ENCODE measurements at regions not wholly inside any gene's neighbourhood (a gene's known extent, or its start where the extent isn't known, plus 50 kb on each side); places are given as distances from the start of the nearest gene placed in this dataset.
"Not testable (repeated sequence)": the region's sequence is repeated elsewhere in the genome, so short reads cannot be mapped to it uniquely, and the experiment has no call there.

- ATAC-seq: peak; percentile 68
- DNase-seq: no peak
- intact Hi-C loops (cut with micrococcal nuclease): no loop called here
Observed at GRCh38 chr20:5696011-5696559, 54.1 kb upstream of the SHLD1 start.

DNA sequence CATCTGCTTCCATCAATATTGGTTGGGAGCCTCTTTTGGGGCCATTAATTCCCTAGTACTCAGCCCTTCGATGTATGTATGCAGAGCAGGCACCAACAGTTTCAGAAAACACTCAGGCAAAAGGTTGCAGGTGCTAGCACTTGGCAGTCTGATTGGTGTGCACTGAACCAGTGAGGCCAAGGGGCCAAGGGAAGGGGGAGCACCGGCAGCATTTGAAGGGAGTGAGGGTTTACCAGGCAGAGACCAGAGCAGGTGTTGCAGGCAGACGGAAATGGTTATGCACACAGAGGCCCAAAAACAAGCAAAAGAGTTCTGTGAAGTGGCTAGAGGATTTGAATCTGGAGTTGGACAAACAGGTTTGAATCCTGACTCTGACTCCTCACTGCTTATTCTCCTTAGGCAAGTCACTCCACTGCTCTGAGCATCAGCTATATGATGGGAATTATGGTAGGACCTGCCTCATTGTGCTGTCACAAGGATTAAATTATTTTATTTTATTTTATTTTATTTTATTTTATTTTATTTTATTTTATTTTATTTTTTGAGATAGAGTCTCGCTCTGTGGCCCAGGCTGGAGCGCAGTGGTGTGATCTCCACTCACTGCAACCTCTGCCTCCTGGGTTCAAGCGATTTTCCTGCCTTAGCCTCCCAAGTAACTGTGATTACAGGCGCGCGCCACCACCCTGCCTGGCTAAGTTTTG, 58.1 kb upstream of the SHLD1 start:
- DNase-seq (no peak), ATAC-seq (no peak)
- intact Hi-C loops (cut with micrococcal nuclease): no loop called here

- intact Hi-C loops (cut with micrococcal nuclease): no loop called here
- ATAC-seq (peak; percentile 51), DNase-seq (no peak)
Observed at GRCh38 chr20:5689463-5689862, 60.7 kb upstream of the SHLD1 start.

- ATAC-seq (peak; percentile 64), DNase-seq (peak; percentile 42)
- intact Hi-C loops (cut with micrococcal nuclease): no loop called here
Observed at GRCh38 chr20:5688431-5688972, 61.7 kb upstream of the SHLD1 start.

GRCh38 chr20:5687884-5688283, 62.3 kb upstream of the SHLD1 start:
- peak; percentile 43 for ATAC-seq
- intact Hi-C loops (cut with micrococcal nuclease): no loop called here
- no peak for DNase-seq

DNA sequence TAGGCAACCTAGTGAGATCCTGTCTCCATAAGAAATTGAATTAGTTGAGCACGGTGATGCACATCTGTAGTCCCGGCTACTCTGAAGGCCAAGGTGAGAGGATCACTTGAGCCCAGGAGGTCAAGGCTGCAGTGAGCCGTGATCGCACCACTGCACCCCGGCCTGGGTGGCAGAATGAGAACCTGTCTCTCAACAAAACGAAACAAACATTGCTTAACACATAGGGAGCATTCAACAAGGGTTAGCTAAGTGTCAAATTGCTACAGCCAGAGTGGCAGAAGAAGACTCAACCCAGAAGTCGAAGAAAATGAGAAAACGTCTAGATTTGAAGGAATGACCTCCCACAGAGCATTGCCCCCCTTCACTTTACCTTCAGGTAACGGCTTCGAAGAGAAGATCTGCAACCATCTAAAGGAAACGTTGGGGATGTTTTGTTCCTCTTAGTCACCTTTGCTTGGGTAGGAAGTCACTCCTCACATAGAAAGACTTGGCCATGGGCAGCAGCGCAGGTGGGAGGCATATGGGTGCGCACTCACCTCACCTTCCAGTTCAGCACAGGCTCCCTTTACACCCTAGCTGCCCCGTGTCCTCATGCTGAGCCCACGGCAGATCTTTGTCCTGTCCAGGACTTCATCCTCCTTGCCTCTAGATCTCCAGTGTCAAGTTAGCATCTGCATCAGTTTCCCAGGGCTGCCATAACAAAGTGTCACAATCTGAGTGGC, 63.7 kb upstream of the SHLD1 start:
- intact Hi-C loops (cut with micrococcal nuclease): no loop called here
- no peak for ATAC-seq
- DNase-seq: no peak

GRCh38 chr20:5682556-5682955, 67.6 kb upstream of the SHLD1 start:
- ATAC-seq; intact Hi-C loops (cut with micrococcal nuclease); DNase-seq: not testable (repeated sequence)

GRCh38 chr20:5680192-5680591, 69.4 kb upstream of the GPCPD1 start:
- intact Hi-C loops (cut with micrococcal nuclease): no loop called here
- no peak for ATAC-seq
- no peak for DNase-seq

DNA sequence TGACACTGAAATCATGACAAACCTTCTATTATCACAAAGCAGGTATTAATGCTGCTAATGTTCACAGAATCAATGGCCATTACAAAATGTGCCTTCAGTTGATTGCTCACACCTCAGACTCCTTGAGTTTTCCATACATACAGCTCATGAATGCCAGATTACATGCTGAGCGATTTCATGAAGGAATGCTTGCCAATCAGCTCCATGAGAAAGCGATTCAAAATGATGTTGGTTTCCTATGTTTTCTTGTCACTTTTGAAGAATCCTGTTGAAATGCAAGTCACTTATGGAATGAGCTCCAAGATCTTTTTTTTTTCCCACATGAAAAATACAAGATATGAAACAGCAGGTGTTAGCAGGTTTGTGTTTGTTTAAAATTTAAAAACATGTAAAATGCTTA, 68.0 kb upstream of the GPCPD1 start:
- intact Hi-C loops (cut with micrococcal nuclease): no loop called here
- ATAC-seq: no peak

GRCh38 chr20:5677944-5678343, 67.1 kb upstream of the GPCPD1 start:
- intact Hi-C loops (cut with micrococcal nuclease); DNase-seq; ATAC-seq: not testable (repeated sequence)

More for the DNA sequence above, 68.0 kb upstream of the GPCPD1 start:
- no peak for DNase-seq

DNA sequence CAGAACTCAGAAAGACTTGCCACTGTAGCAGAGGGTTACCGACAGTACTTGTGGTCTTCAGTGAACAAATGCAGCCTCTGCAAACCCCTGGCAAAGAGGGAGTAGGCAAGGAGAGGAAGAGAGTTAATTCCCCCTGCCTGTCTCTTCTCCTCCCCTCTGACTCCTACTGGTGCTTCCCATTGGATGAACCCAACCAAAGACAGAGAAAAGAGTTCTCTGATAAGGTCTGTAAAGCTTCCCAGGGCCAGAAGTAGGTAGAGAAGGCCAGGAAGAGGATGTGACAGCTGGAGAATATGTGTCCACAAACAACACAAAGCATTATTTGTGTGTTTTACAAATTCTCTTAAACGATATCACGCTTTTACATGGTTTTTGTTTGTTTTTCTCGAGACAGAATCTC, 66.6 kb upstream of the GPCPD1 start:
- ATAC-seq (no peak), DNase-seq (no peak)
- intact Hi-C loops (cut with micrococcal nuclease): no loop called here

DNA sequence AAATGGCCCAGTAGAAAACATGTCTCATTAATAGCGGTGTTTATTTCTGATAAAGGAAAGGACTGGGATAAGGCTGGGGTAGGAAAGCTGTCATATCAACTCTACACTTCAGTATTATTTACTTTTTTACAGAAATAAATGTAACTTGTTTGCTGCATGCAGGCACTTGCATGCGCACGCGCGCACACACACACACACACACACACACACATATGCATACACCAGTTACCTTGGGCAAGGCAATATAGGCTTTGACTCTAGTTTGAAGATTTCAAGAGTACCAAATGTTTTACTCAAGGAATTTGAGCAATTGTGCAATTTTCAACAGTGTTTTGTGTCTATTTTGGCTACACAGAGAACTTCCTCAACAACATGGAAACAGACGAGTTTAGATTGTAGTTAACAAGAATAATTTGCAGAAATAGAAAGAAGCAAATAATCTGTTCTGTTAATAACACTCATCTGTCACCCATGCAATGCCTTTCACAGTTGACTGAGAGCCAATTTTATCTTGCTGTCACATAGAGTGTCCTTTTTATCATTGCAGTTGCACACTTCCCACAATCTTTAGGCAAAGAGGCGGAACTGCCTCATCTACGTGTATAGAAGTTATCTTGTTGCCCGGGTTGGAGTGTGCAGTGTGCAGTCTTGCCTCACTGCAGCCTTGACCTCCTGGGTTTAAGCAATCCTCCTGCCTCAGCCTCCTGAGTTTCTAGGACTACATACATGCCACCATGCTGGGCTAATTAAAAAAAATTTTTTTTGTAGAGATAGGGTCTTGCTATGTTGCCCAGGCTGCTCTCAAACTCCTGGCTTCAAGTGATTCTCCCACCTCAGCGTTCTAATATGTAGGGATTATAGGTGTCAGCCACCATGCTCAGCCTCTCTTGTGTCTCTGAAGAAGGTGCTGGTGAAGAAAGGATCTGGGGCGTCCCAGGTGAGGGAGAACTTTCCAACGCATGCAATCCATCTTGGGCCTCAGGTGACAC, 64.6 kb upstream of the GPCPD1 start:
- intact Hi-C loops (cut with micrococcal nuclease): no loop called here
- ATAC-seq: peak; percentile 53
- DNase-seq: no peak

- ATAC-seq: peak; percentile 64
- intact Hi-C loops (cut with micrococcal nuclease): no loop called here
- DNase-seq: no peak
Observed at GRCh38 chr20:5674176-5674660, 63.4 kb upstream of the GPCPD1 start.

DNA sequence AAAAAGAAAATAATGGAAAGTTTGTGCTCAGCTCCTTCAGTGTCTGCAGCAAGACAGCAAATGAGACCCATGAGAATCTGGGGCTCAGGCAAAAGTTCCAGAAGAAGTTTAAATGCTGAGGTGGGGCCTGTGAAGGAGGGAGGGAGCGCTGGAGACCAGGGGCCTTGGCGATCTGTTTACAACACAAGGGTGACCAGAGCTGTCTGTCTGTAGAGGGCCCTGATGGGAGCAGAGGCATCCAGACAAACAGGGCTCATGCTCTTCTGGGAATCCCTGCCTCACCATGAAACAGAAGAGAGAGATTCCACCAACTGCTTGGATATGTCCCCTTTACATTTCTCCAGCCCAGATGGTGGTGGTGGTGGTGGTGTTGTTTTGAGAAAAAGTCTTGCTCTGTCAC, 60.1 kb upstream of the GPCPD1 start:
- intact Hi-C loops (cut with micrococcal nuclease): no loop called here
- ATAC-seq: no peak
- no peak for DNase-seq

- intact Hi-C loops (cut with micrococcal nuclease): no loop called here
- no peak for DNase-seq
- no peak for ATAC-seq
Observed at GRCh38 chr20:5670036-5670536, 59.3 kb upstream of the GPCPD1 start.

- intact Hi-C loops (cut with micrococcal nuclease): no loop called here
- ATAC-seq (no peak), DNase-seq (no peak)
Observed at GRCh38 chr20:5668529-5668868, 57.7 kb upstream of the GPCPD1 start.

GRCh38 chr20:5667705-5668528, 57.1 kb upstream of the GPCPD1 start:
- intact Hi-C loops (cut with micrococcal nuclease): no loop called here
- DNase-seq (no peak), ATAC-seq (no peak)

DNA sequence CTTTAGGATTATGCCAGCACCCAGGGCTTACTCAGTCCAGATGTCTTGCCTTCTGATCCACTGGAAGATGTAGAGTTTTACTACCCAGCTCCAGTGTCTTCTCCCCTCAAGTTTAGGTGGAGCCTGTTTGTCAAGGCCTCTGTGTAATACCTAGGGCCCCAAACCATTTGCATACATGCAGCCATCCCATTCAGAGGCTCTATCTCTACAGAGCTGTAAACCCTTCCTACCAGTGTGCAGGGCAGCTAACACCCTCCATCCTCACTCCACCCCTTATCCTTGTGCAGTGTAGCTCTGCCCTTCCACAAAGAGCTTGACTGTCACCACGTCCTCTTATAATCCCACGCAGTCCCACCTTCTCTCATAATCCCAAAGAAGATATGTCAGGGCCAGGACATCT, 54.6 kb upstream of the GPCPD1 start:
- ATAC-seq (no peak), DNase-seq (no peak)
- intact Hi-C loops (cut with micrococcal nuclease): no loop called here

All from left ventricle myocardium superior (tissue), 1 donor.